HS-5 (cell line): ENCODE measurements at regions not wholly inside any gene's neighbourhood (a gene's known extent, or its start where the extent isn't known, plus 50 kb on each side); places are given as distances from the start of the nearest gene placed in this dataset.
"Not testable (repeated sequence)": the region's sequence is repeated elsewhere in the genome, so short reads cannot be mapped to it uniquely, and the experiment has no call there.

Experiments
- DNase-seq: peaks from one replicate; pipeline ENCODE4 v3.0.0-alpha.2; 2012; ENCODE audit warnings: low read depth

GRCh38 chr3:157857440-157857839, 248.8 kb downstream of the SHOX2 start:
- no peak for DNase-seq

DNA sequence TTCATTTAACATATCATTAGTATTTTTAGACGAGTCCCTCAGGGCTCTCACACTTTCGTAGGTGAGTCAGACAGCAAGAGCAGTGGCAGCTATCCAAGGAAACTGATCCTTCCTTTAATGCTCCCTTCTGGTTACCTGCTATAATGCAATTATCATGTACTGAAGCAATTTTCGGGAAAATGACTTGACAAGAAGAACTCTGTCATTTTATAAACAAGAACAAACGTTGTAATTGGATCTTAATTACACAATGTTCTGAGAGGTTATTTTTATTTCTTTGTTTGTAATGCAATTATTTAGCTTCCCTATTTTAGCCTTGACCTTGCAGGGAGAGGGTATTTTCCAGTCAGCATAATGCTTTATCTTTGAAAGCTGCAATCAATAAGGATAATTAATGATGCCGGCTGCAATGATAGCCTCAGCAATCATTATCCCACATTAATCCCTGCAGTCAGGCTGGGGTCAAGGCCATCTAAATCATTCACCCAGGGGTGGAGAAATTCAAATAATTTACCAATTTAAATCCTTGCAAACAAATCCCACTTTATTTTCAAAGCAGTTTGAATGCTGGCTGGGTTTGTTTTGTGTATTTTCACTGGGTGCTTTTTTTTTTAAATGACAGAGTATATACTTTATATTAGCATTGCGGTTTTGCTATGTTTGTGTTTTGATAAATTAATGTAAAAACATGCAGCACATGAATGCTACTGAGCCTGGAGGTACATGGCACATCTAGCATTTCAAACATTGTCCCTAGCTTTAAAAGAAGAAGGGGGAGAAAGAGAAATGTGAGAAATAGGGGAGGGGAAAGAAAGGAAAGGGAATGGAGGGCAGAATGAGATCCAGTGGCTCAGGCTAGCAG, 249.9 kb downstream of the SHOX2 start:
- no peak for DNase-seq

DNA sequence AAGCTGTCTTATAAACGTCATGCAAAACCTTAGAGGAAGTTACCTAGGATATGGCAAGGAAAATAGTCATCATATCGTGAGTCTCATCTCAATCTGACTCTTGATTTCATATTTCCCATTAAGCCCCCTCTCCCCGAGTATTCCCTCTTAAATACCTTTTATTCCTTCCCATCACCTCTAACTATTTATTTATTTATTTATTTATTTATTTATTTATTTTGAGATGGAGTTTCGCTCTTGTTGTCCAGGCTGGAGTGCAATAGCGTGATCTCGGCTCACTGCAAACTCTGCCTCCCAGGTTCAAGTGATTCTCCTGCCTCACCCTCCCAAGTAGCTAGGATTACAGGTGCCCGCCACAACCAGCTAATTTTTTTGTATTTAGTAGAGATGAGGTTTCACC, 260.4 kb downstream of the SHOX2 start:
- DNase-seq, result not testable (repeated sequence)

DNA sequence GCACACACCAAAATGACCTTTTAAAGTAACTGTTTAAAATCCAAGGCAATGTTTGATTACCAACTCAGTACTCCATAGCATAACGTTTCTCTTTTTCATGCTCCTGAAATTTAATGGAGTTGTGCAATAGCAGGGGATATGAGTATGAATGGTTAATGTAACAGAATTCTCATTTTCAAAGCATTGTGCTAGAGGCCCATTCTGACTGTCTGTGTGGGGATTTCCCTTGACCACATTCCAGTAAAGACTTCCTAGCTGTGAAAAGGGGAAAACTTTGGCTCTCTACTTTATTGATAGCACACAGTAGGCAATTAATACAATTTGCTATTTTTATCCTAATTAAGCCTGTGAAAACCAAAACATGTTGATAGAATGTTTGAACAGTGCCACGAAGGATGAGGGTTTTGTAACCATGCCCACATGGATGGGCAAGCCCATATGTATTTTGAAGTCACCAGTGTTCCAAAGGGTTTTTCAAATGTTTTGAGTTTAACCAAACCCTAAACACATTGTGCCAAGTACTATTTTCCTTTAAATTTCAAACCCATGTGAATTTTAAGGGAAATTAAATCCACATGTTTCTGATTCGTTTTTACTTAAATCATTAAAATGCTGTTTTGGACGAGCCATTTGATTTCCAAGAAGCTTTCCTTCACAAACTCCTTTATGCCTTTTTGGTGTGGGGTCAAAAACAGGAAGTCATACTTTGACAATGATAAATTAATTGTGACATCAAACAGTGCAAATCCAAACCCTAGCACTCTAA, 261.2 kb downstream of the SHOX2 start:
- DNase-seq, result peak; percentile 13

DNA sequence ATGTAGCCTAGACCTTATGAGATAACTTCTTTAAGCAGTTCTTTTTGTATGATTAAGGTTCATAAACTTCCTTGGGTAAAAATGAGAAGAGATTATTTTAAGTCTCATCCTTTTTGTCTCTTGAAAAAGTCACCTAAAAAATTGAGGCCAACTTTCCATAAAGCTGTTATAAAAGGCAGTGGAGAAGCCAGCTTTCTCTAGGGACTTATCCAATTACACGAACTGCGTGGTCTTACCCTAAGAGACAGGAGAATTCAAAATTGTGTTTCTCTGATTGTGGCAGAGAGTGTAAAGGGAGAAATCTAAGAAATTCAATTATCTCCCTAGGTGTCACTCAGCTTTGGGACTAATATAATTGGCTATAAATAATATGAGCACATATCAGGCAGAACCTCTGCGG, 262.0 kb downstream of the SHOX2 start:
- DNase-seq, result no peak

DNA sequence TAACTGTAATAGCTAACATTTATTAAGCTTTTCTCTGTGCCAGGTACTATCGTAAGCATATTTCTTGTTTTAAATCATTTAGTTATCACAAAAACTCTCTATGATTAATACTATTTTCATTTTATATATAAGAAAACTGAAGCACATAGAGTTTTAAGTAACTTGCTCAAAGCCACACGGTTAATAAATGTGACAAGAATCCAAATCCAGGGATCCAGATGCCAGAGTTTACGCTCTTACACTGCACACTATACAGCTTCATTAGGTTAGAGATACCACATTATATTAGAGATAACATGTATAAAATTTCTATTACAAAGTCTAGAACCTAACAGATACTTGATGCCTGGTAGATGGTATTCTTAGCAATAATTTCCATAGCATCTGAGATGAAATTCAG, 265.2 kb downstream of the SHOX2 start:
- DNase-seq, result no peak

DNA sequence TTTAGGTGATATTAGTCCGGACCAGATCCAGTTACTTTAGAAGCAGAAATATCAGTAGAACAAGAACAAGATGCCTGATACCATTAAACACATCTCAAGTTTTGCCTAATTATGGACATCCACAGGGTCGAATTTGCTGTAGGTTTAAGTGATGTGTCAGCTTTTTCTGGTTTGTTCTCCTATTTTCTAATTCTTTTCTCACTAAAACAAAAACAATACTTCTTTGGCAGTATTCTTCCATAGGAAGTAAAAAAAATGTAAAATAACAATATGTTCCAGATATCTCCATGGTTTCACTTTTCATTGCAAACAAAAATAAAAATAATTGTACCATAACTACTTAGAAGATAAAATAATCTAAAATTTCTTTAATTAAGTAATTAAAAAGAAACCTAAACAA, 265.7 kb downstream of the SHOX2 start:
- no peak for DNase-seq

GRCh38 chr3:157838457-157838856, 267.8 kb downstream of the SHOX2 start:
- DNase-seq, result no peak

- DNase-seq, result no peak
Measured at GRCh38 chr3:157837336-157837735, 268.9 kb downstream of the SHOX2 start.

- DNase-seq, result no peak
Measured at GRCh38 chr3:157836022-157836421, 270.2 kb downstream of the SHOX2 start.

DNA sequence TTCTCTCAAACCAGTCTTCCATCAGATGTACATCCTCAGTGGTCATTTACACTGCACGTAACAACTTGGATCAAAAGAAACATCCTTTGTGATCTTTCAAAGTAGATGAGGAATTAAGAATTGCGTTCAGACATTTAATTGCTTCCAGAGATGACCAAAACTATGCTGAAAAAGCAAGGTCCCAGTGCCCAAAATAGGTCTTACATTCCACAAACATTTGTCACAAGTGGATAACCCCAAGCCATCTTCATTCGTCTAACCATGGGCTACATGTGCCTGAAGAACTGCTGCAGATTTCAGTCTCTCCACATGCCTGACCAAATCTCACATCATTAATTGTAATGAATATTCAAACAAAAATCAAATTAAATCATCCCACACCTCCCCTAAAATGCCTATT, 273.6 kb downstream of the SHOX2 start:
- peak; percentile 41 for DNase-seq

DNA sequence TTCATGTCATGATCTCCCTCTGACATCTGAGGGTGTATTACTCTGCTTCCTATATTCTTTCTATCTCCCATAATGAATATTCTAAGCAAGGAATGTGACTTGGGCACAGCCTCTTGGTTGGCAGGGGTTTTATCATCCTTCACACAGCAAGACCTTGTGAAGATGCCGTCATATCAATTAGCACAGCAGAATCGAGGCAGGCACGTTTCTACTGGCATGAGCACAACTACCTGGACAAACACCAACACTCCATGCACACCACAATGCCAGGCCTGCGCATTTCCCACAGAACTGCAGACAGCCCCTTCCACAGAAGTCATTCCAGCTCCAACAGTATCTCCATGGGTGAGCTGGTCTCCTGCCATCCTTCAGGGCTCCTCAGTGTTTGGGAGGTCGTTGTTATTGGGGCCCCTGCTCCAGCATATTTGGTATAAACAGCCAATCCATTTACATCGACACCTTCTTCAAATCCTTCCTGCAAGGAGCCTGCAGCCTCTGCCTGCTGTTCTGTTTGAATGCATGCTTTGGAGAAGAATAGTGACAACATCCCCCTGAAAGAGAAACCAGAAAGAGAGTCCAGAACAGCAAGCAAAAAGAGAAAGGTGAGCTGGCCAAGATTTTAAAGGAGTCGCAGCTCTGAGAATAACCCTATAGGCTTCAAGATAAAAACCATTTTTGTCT, 275.5 kb downstream of the SHOX2 start:
- no peak for DNase-seq

DNA sequence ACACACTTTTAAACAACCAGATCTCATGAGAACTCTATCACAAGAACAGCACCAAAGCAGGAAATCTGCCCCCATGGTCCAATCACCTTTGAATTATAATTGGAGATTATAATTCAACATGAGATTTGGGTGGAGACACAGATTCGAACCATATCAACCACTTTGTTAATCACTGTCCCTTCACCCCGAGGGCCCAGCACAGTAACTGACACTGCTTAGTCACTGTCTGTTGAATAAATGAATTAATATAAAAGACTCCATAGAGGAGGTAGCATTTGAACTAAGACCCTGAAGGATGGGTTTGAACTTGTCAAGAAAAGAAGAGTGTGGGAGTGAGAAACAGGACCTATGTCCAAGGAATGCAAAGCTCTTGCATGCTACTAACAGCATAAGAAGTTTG, 276.4 kb downstream of the SHOX2 start:
- no peak for DNase-seq

DNA sequence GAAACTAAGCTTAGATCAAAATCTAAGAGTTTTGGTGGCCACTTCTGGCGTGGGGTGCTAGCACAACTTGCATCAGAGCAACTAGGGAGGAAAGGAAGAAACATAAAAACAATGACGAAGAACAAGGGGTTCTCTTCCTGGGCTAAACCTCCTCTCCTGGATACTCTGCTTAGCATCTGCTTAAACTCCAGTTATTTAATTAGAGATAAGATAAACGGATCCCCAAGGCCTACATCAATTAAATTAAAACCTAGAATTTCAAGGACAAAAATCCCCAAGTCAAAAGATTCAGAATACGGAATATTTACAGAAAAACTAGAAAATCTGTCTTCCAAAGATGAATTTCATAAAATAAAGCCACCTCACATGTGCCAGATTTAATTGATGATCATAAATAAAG, 281.9 kb downstream of the SHOX2 start:
- DNase-seq, result no peak

DNA sequence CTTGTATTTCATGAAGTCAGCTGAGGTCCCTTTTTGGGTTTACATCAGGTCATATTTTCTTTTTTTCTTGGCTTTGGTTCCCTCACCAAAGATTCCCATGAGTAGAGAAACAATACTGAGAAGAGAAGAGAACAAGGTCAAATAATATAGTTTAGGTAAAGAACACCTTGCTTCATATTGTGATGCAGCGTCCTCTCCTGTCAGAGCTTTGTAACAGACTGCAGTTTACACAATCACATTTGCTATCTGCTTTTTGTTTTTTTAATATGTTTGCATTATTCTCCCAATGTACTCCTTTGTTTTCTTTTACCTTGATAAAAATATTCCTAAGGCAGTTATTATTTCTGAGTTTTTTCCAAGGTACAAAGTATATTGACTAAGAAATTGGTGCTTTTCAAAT, 283.2 kb downstream of the SHOX2 start:
- DNase-seq, result no peak

- no peak for DNase-seq
Measured at GRCh38 chr3:157820157-157820517, 286.1 kb downstream of the SHOX2 start.

GRCh38 chr3:157819270-157820156, 286.7 kb downstream of the SHOX2 start:
- DNase-seq, result no peak

GRCh38 chr3:157816896-157817295, 289.3 kb downstream of the SHOX2 start:
- DNase-seq, result no peak

- no peak for DNase-seq
Measured at GRCh38 chr3:157816296-157816695, 289.9 kb downstream of the SHOX2 start.

GRCh38 chr3:157815739-157816138, 290.5 kb downstream of the SHOX2 start:
- DNase-seq, result no peak

DNA sequence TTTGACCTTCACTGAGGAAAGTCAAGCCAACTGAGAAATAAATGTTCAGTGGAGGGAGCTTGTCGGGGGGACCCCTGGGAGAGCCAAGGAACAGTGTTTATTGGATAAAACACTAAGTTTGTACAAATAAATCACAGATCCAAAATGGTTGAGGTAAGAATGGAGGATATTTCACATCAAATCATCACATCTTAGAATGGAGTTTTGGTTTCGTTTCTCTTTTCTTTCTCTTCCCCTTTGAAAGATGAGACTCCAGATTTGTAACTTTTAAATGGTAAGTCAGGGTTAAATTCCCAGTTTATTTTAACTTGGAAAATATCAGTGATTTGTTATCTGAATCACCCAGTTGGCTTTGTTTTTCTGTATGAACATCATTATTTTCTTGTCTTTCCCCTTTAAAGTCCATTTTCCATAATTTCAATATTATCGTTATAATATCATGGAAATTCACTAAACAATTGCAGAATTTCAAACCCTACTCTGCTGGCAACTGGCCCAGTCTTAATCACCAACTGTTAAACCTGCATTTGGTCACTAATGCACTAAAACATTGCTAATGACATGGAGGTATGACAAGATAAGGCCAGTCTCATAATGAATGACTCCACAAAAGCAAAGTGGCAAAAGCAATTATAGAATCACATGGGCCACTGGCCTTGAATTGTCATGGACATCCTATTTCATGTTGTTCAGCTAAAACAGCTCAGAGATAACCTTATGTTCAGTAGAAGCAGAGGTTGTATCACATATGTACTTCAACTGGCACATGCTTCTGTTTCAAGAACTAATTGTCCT, 295.1 kb downstream of the SHOX2 start:
- no peak for DNase-seq
